ENCODE measurements at regions not wholly inside any gene's neighbourhood (a gene's known extent, or its start where the extent isn't known, plus 50 kb on each side); places are given as distances from the start of the nearest gene placed in this dataset.

DNA sequence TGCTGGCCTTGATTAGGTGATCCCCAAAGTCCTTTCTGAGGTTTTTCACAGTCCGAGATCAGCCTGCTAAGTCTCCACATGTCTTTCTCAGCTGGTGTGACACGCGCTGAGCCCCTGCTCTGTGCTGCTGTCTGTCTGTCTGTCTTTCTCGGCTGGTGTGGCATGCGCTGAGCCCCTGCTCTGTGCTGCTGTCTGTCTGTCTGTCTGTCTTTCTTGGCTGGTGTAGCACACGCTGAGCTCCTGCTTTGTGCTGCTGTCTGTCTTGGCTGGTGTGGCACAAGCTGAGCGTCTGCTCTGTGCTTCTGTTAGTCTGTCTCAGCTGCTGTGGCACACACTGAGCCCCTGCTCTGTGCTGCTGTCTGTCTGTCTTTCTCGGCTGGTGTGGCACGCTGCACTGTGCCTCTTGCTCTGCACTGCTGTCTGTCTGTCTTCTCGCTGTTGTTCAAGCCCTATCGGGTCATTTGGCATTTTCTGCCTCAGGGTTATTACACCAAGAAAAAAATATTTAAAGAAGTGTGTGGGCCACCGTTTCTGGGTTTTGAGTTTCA lies 217.3 kb upstream of the SHH start (continued):
- TF ChIP-seq RFXAP (CRISPR knock-in tag; IDR thresholded peaks at IDR 0.05; ENCODE audit: borderline replicate concordance) (no peak), CEBPB (IDR thresholded peaks at IDR 0.05; ENCODE audit: borderline replicate concordance, low read depth, low read length) (no peak)

DNA sequence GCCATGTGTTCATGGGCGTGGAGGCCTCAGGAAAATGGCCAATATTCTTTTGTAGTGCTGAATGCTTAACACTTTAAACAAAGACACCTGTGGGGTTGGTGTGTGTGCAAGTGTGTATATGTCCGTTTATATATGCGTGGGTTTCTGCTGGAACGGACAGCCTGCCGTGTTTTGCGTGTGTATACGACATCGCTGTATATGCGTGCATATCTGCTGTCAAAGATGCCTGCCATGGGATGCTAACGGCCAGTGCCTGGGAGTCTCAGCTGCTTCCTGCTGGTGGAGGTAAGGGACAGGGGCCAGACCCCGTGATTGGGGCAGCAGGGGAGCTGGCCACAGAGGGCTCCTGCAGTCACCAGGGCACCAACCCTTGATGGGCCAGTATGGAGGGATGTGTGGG lies 216.3 kb upstream of the SHH start:
- ChIA-PET POLR2A (no interaction called here), CTCF (ENCODE audit: low intra/inter-chr PET ratio, low total read pairs) (no interaction called here)
- no peaks in the 10 kb centered on the region for H3K36me3 ChIP-seq (replicated peaks in 1 of 2; ENCODE audit: control insufficient read depth in 1 of 2, insufficient read depth in 2 of 2, low read length in 2 of 2)
- H3K4me3 ChIP-seq (replicated peaks in 1 of 3; ENCODE audit: insufficient read depth in 1 of 3, low read depth in 2 of 3, low read length in 3 of 3) = no peak overlapping the region
- in situ Hi-C loops (cut with HindIII; ENCODE audit: extremely low pct_ligation_motif_present, low pct_unique_long_range_greater_than_20kb) = no loop called here
- DNase-seq (ENCODE audit: low spot score) (no peak), FAIRE-seq (no peak), ATAC-seq (no peak)
- H2AFZ ChIP-seq (ENCODE audit: low read length) = no peak overlapping the region
- 51% methylated on average over 11 of the region's 11 CpGs for WGBS (ENCODE audit: low lambda C conversion rate)
- peaks cover 6% of the 10 kb centered on the region for H3K9me3 ChIP-seq (ENCODE audit: low read length)
- H3K9ac ChIP-seq (ENCODE audit: insufficient read depth, low read depth, low read length) = no peak overlapping the region
- H3K27me3 ChIP-seq (ENCODE audit: control insufficient read depth in 1 of 2, insufficient read depth in 2 of 2, low read length in 2 of 2) = peaks cover 6 to 48% of the 10 kb centered on the region in 2 experiments; a peak in 3 of 5 replicates
- no peaks in the 10 kb centered on the region for H3K4me1 ChIP-seq (ENCODE audit: insufficient read depth, low read length)
- no TSS peak for BruUV-seq (replicated peaks)
- no peaks in the 10 kb centered on the region for H3K79me2 ChIP-seq (ENCODE audit: insufficient read depth, low read length)
- no peak for TF ChIP-seq ZNF883 (CRISPR knock-in tag; IDR thresholded peaks at IDR 0.05; ENCODE audit: not compliant biosample characterization)
- no peak for TF ChIP-seq ZMYM3 (CRISPR knock-in tag; IDR thresholded peaks at IDR 0.05)
- TF ChIP-seq FOSL2 (CRISPR knock-in tag; IDR thresholded peaks at IDR 0.05) = no peak
- TF ChIP-seq, protein P1, sequence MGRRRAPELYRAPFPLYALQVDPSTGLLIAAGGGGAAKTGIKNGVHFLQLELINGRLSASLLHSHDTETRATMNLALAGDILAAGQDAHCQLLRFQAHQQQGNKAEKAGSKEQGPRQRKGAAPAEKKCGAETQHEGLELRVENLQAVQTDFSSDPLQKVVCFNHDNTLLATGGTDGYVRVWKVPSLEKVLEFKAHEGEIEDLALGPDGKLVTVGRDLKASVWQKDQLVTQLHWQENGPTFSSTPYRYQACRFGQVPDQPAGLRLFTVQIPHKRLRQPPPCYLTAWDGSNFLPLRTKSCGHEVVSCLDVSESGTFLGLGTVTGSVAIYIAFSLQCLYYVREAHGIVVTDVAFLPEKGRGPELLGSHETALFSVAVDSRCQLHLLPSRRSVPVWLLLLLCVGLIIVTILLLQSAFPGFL (CRISPR knock-in tag; IDR thresholded peaks at IDR 0.05) = no peak
- TF ChIP-seq, protein P2, sequence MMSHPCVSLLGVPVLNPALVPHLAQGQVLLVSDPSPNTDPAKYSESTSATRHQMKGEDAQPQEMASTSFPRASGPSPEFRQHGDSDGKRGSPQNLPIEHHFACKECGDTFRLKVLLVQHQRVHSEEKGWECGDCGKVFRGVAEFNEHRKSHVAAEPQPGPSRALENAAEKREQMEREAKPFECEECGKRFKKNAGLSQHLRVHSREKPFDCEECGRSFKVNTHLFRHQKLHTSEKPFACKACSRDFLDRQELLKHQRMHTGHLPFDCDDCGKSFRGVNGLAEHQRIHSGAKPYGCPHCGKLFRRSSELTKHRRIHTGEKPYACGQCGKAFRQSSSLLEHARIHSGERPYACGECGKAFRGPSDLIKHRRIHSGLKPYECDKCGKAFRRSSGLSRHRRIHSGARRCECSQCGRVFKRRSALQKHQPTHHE (CRISPR knock-in tag; IDR thresholded peaks at IDR 0.05; ENCODE audit: borderline replicate concordance) = no peak
- TF ChIP-seq, protein P3, sequence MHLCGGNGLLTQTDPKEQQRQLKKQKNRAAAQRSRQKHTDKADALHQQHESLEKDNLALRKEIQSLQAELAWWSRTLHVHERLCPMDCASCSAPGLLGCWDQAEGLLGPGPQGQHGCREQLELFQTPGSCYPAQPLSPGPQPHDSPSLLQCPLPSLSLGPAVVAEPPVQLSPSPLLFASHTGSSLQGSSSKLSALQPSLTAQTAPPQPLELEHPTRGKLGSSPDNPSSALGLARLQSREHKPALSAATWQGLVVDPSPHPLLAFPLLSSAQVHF (CRISPR knock-in tag; IDR thresholded peaks at IDR 0.05) = no peak
- no peaks in the 10 kb centered on the region for H4K20me1 ChIP-seq (ENCODE audit: insufficient read depth, low read length)
- no peak overlapping the region for H3K27ac ChIP-seq (ENCODE audit: extremely low read length, insufficient read depth, low read length)
- intact Hi-C loops (cut with micrococcal nuclease; ENCODE audit: unreplicated experiment) = no loop called here
- H3K4me2 ChIP-seq (ENCODE audit: low read depth, low read length) = no peak overlapping the region

Measured in HepG2 (cell line).